Fibroblast of pulmonary artery (primary cell): ENCODE measurements at regions not wholly inside any gene's neighbourhood (a gene's known extent, or its start where the extent isn't known, plus 50 kb on each side); places are given as distances from the start of the nearest gene placed in this dataset.

Experiments used
- DNase-seq: peaks from one replicate; pipeline ENCODE4 v3.0.0-alpha.2; 2010; ENCODE audit warnings: low read depth
- H3K4me3 ChIP-seq: replicated peaks from 2 replicates; pipeline ENCODE4 v1.5.1; 2011; ENCODE audit warnings: low read depth, mild to moderate bottlenecking, control low read depth, low read length, moderate library complexity
- CTCF ChIP-seq: IDR thresholded peaks from 2 replicates; pipeline ENCODE4 v1.5.1; 2011; ENCODE audit warnings: mild to moderate bottlenecking, control low read depth, low read length, inconsistent platforms; ENCODE audit errors: missing control alignments

GRCh38 chr5:12795333-12795663 is 891.1 kb upstream of the CTNND2 start:
- no peak for DNase-seq
- no peak for TF ChIP-seq CTCF

GRCh38 chr5:12794476-12795332 is 890.5 kb upstream of the CTNND2 start:
- DNase-seq, result no peak
- no peak for TF ChIP-seq CTCF
- H3K4me3 ChIP-seq, result no peak overlapping the region

More at GRCh38 chr5:12795333-12795663, 891.1 kb upstream of the CTNND2 start:
- H3K4me3 ChIP-seq, result no peak overlapping the region

DNA sequence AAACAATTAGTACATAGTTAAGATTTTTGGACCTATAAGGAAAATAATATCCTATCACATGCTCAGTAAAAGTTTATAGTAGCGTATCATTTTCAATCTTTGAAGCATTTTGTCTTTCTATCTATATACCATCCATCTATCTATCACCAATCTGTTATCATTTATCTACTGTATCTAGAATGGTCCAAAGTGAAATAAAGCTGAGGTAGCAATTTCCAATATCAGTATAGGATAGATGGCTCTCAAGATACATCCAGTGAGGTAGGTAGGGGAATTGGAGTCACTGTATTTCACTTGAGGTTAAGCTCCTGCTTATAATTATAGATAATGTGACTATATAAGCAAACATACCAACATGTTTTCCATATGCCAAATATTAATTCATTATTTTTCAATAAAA is 889.1 kb upstream of the CTNND2 start:
- TF ChIP-seq CTCF, result no peak
- no peak for DNase-seq
- no peak overlapping the region for H3K4me3 ChIP-seq

GRCh38 chr5:12780536-12780935 is 876.3 kb upstream of the CTNND2 start:
- TF ChIP-seq CTCF, result no peak
- H3K4me3 ChIP-seq, result no peak overlapping the region
- DNase-seq, result no peak

GRCh38 chr5:12777342-12777741 is 873.1 kb upstream of the CTNND2 start:
- TF ChIP-seq CTCF, result no peak
- DNase-seq, result no peak
- no peak overlapping the region for H3K4me3 ChIP-seq

GRCh38 chr5:12772276-12772675 is 868.0 kb upstream of the CTNND2 start:
- no peak for TF ChIP-seq CTCF
- no peak overlapping the region for H3K4me3 ChIP-seq
- DNase-seq, result no peak

DNA sequence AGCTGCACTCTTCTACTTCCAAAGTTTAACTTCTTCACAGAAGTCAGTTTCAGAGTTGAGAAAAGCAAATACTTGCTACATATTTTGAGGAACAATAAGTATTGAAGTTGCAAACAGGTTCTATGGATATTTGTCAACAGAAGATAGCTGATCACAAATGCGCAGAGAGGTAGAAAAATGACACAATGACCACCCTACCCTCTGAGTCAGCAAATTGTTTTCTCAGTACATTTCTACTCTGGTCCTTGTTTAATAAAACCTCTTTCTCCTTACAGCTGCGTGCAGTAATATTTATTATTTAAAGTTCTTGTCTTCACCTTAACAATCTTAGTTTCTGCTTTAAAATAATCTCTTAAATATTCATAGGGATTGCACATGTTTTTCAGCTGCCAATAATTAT is 855.1 kb upstream of the CTNND2 start:
- no peak overlapping the region for H3K4me3 ChIP-seq
- TF ChIP-seq CTCF, result no peak
- DNase-seq, result no peak
